Erythroblast (primary cell): ENCODE measurements at regions not wholly inside any gene's neighbourhood (a gene's known extent, or its start where the extent isn't known, plus 50 kb on each side); places are given as distances from the start of the nearest gene placed in this dataset.

Experiments used
- GATA1 ChIP-seq: IDR thresholded peaks from 2 replicates; pipeline ENCODE4 v1.6.1; 2011; ENCODE audit warnings: low read depth, mild to moderate bottlenecking, control low read depth, low read length, moderate library complexity
- POLR2A ChIP-seq: IDR thresholded peaks from 2 replicates; pipeline ENCODE4 v1.6.1; 2011; ENCODE audit warnings: mild to moderate bottlenecking, low read length

DNA sequence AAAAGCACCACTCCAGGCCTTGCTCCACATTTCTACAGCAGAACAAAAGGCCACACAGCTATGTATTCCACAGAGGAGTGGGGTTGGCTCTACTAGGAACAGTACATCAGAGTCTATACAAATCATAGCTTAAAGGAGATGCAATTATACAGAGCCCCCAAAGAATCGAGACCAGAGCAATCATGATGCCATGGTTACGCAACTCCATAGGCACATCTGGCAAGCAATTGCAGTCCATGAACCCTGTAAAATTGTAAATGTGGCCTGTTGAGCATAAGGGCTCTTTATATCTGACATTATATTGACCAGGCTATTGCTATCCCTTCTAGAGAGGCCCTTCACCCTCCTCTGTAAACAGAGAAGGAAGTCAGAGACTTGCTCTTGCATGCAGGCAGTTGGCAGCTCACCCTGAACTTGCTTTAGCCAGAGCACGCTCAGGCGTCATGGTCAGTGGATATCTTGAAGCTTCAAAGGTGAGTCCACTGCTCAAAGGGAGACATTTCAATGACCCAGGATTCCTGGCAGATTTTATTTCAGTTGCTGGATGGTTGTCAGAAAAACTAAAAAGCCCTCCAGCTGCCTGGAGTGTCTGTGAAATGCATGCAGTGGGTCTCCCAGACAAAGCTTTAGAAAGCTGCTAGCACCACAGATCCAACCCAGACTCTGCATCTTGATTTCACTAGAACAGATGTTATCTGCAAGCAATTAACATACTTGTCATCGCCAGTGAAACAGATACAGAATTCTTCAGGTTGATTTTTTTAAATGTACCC, 357.2 kb downstream of the CENPW start:
- TF ChIP-seq POLR2A (no peak), GATA1 (no peak)
